Uterus (tissue), 2 donors: ENCODE measurements at regions not wholly inside any gene's neighbourhood (a gene's known extent, or its start where the extent isn't known, plus 50 kb on each side); places are given as distances from the start of the nearest gene placed in this dataset.

ENCODE experiments used
- POLR2A ChIP-seq, 2 donors: fragments of 450-650 bp; IDR thresholded peaks; one replicate each; pipeline ENCODE4 v1.6.1; 2016; ENCODE audit warnings: antibody characterized with exemption in 2 of 2, mild to moderate bottlenecking in 1 of 2, moderate library complexity in 1 of 2
- TF ChIP-seq, protein P1 (sequence below), 4 experiments: fragments of 200-600 bp in 2 of 4; fragments of 450-650 bp in 2 of 4; sonication (generic) in 2 of 4; IDR thresholded peaks; one replicate each; pipeline ENCODE4 v1.5.1; 2016 to 2019; ENCODE audit warnings: antibody characterized with exemption in 4 of 4, mild to moderate bottlenecking in 2 of 4, moderate library complexity in 1 of 4

DNA sequence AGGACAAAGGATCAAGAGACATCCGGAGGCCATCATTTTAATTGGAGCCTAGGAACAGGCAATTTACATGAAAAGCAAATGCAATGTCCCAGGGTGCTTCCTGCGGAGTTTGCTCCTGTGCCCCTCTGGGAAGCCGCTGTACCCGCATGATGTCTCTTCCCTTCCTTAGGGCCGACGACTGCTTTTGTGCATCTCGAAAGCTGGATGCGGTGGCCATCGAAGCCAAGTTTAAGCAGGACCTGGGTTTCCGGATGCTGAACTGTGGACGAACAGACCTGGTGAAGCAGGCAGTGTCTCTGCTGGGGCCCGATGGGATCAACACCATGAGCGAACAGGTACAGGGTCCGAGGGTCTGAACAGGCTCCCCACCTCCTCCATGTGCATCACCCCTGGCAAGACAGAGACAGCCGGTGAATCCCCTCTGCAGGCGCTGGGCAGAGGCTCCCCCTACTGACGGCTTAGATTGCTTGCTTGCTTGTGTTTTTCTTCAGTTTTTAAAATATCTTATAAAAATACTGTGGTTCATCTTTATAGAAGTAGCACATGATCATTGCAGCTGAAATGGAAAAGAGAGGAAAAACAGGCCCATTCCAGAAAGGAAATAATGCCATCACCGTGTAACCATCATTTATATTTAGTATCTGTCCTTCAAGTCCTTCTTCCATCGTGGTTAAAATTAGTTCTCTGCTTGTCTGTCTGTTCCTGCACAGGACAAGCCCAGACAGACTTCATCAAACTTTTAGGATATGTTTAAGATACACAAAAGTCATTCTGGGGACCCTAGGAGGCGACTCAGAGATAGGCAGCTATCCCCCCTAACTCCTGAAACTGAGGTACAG lies 75.4 kb upstream of the PWP1 start:
- TF ChIP-seq, protein P1, sequence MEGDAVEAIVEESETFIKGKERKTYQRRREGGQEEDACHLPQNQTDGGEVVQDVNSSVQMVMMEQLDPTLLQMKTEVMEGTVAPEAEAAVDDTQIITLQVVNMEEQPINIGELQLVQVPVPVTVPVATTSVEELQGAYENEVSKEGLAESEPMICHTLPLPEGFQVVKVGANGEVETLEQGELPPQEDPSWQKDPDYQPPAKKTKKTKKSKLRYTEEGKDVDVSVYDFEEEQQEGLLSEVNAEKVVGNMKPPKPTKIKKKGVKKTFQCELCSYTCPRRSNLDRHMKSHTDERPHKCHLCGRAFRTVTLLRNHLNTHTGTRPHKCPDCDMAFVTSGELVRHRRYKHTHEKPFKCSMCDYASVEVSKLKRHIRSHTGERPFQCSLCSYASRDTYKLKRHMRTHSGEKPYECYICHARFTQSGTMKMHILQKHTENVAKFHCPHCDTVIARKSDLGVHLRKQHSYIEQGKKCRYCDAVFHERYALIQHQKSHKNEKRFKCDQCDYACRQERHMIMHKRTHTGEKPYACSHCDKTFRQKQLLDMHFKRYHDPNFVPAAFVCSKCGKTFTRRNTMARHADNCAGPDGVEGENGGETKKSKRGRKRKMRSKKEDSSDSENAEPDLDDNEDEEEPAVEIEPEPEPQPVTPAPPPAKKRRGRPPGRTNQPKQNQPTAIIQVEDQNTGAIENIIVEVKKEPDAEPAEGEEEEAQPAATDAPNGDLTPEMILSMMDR (IDR thresholded peaks at IDR 0.05), result no peak
- TF ChIP-seq POLR2A (IDR thresholded peaks at IDR 0.05), result no peak
